WTC11 (cell line): ENCODE measurements at regions not wholly inside any gene's neighbourhood (a gene's known extent, or its start where the extent isn't known, plus 50 kb on each side); places are given as distances from the start of the nearest gene placed in this dataset.

ENCODE experiments used
- ATAC-seq: fragments of 200-7000 bp; cut with Tn5 transposase; 2 replicates; pipeline ENCODE4 v1.10.0; 2021; ENCODE audit warnings: mild to moderate bottlenecking, moderate library complexity
- CTCF ChIA-PET: fragments of 300-600 bp; sonication (Branson Sonifier 250); formaldehyde crosslinking; loops from one replicate; lab custom pipeline; 2021; ENCODE audit warnings: antibody characterized with exemption; lab: Charles Lee
- POLR2A ChIA-PET: fragments of 350-600 bp; sonication (Branson Sonifier 250); formaldehyde crosslinking; loops from one replicate; lab custom pipeline; 2021; ENCODE audit warnings: antibody characterized with exemption; lab: Charles Lee
- DNase-seq: peaks from one replicate; pipeline ENCODE4 v3.0.0; 2021; ENCODE audit warnings: low spot score
- H3K27ac Mint-ChIP-seq: 2 replicates; pipeline ENCODE4 v1.8.0; 2021; ENCODE audit warnings: mixed read lengths
- H3K27me3 Mint-ChIP-seq: 2 replicates; pipeline ENCODE4 v1.8.0; 2021; ENCODE audit warnings: low read depth, mild to moderate bottlenecking, moderate library complexity, mixed read lengths
- H3K36me3 Mint-ChIP-seq: 2 replicates; pipeline ENCODE4 v1.8.0; 2021; ENCODE audit warnings: mixed read lengths
- H3K4me1 Mint-ChIP-seq: 2 replicates; pipeline ENCODE4 v1.8.0; 2022; ENCODE audit warnings: mixed read lengths
- H3K4me3 Mint-ChIP-seq: 2 replicates; pipeline ENCODE4 v1.8.0; 2021; ENCODE audit warnings: mild to moderate bottlenecking, moderate library complexity, mixed read lengths
- H3K9me3 Mint-ChIP-seq: 2 replicates; pipeline ENCODE4 v1.8.0; 2021; ENCODE audit warnings: mixed read lengths
- ATF3 ChIP-seq: sonication (generic); formaldehyde crosslinking; conservative IDR thresholded peaks from 2 replicates; pipeline ENCODE4 v1.8.1; 2022; ENCODE audit warnings: mild to moderate bottlenecking, missing genetic modification reagents
- CREB1 ChIP-seq: sonication (generic); formaldehyde crosslinking; IDR thresholded peaks from 2 replicates; pipeline ENCODE4 v1.8.0; 2023; ENCODE audit warnings: mild to moderate bottlenecking, missing genetic modification reagents
- ELF4 ChIP-seq: sonication (generic); formaldehyde crosslinking; IDR thresholded peaks from 2 replicates; pipeline ENCODE4 v1.8.1; 2022; ENCODE audit warnings: low read depth, mild to moderate bottlenecking, moderate library complexity, missing genetic modification reagents
- EMX1 ChIP-seq: fragments of 250-450 bp; sonication (Bioruptor Pico); IDR thresholded peaks from 2 replicates; pipeline ENCODE4 v1.8.0; 2021; ENCODE audit warnings: mild to moderate bottlenecking
- ESRRA ChIP-seq: sonication (generic); formaldehyde crosslinking; IDR thresholded peaks from 2 replicates; pipeline ENCODE4 v1.8.1; 2022; ENCODE audit warnings: mild to moderate bottlenecking, missing genetic modification reagents, borderline replicate concordance
- ETV6 ChIP-seq: sonication (generic); formaldehyde crosslinking; IDR thresholded peaks from 2 replicates; pipeline ENCODE4 v1.8.1; 2022; ENCODE audit warnings: mild to moderate bottlenecking, missing genetic modification reagents
- HMGA2 ChIP-seq: fragments of 250-450 bp; sonication (Bioruptor Pico); IDR thresholded peaks from 2 replicates; pipeline ENCODE4 v1.4.0; 2021; ENCODE audit warnings: mild to moderate bottlenecking, moderate library complexity
- IRF1 ChIP-seq: sonication (generic); formaldehyde crosslinking; IDR thresholded peaks from 2 replicates; pipeline ENCODE4 v1.8.0; 2023; ENCODE audit warnings: missing genetic modification reagents
- JAZF1 ChIP-seq: fragments of 250-450 bp; sonication (Bioruptor Pico); IDR thresholded peaks from 2 replicates; pipeline ENCODE4 v1.9.0; 2021; ENCODE audit warnings: moderate library complexity, mild to moderate bottlenecking, inconsistent platforms
- JUN ChIP-seq: sonication (generic); formaldehyde crosslinking; IDR thresholded peaks from 2 replicates; pipeline ENCODE4 v1.8.0; 2023; ENCODE audit warnings: mild to moderate bottlenecking, missing genetic modification reagents
- MAX ChIP-seq: sonication (generic); formaldehyde crosslinking; IDR thresholded peaks from 2 replicates; pipeline ENCODE4 v1.8.0; 2022; ENCODE audit warnings: mild to moderate bottlenecking, missing genetic modification reagents
- NFATC4 ChIP-seq: fragments of 250-450 bp; sonication (Bioruptor Pico); IDR thresholded peaks from 2 replicates; pipeline ENCODE4 v1.9.0; 2021; ENCODE audit warnings: mild to moderate bottlenecking
- NFYB ChIP-seq: sonication (generic); formaldehyde crosslinking; conservative IDR thresholded peaks from 2 replicates; pipeline ENCODE4 v1.8.0; 2022; ENCODE audit warnings: low read depth, missing genetic modification reagents
- NR2C2 ChIP-seq: sonication (generic); formaldehyde crosslinking; IDR thresholded peaks from 2 replicates; pipeline ENCODE4 v1.8.0; 2022; ENCODE audit warnings: mild to moderate bottlenecking, missing genetic modification reagents
- RELA ChIP-seq: sonication (generic); formaldehyde crosslinking; IDR thresholded peaks from 2 replicates; pipeline ENCODE4 v1.8.1; 2022; ENCODE audit warnings: missing genetic modification reagents, mild to moderate bottlenecking, borderline replicate concordance
- SP1 ChIP-seq: sonication (generic); formaldehyde crosslinking; conservative IDR thresholded peaks from 2 replicates; pipeline ENCODE4 v1.8.1; 2022; ENCODE audit warnings: missing genetic modification reagents
- TCF7 ChIP-seq: sonication (generic); formaldehyde crosslinking; IDR thresholded peaks from 2 replicates; pipeline ENCODE4 v1.8.0; 2022; ENCODE audit warnings: mild to moderate bottlenecking, low read depth, missing genetic modification reagents, moderate library complexity
- ZBTB21 ChIP-seq: sonication (generic); formaldehyde crosslinking; IDR thresholded peaks from 2 replicates; pipeline ENCODE4 v1.8.1; 2023; ENCODE audit warnings: mild to moderate bottlenecking, missing genetic modification reagents, borderline replicate concordance
- ZNF121 ChIP-seq: sonication (generic); formaldehyde crosslinking; IDR thresholded peaks from 2 replicates; pipeline ENCODE4 v1.8.0; 2023; ENCODE audit warnings: missing genetic modification reagents
- ZNF219 ChIP-seq: sonication (generic); formaldehyde crosslinking; IDR thresholded peaks from 2 replicates; pipeline ENCODE4 v1.8.0; 2023; ENCODE audit warnings: missing genetic modification reagents, mild to moderate bottlenecking, borderline replicate concordance
- ZNF263 ChIP-seq: sonication (generic); formaldehyde crosslinking; IDR thresholded peaks from 2 replicates; pipeline ENCODE4 v1.8.1; 2022; ENCODE audit warnings: low read depth, mild to moderate bottlenecking, moderate library complexity, missing genetic modification reagents
- ZNF281 ChIP-seq: sonication (generic); formaldehyde crosslinking; IDR thresholded peaks from 2 replicates; pipeline ENCODE4 v1.8.0; 2023; ENCODE audit warnings: mild to moderate bottlenecking, missing genetic modification reagents
- ZNF416 ChIP-seq: fragments of 250-450 bp; sonication (Bioruptor Pico); IDR thresholded peaks from 2 replicates; pipeline ENCODE4 v1.9.0; 2021; ENCODE audit warnings: mild to moderate bottlenecking, inconsistent platforms
- ZNF532 ChIP-seq: fragments of 250-450 bp; sonication (Bioruptor Pico); IDR thresholded peaks from 2 replicates; pipeline ENCODE4 v1.9.0; 2021; ENCODE audit warnings: mild to moderate bottlenecking, borderline replicate concordance
- TF ChIP-seq, protein P1 (sequence below): sonication (generic); formaldehyde crosslinking; IDR thresholded peaks from 2 replicates; pipeline ENCODE4 v1.8.1; 2023; ENCODE audit warnings: mild to moderate bottlenecking, missing genetic modification reagents, moderate library complexity

- no peak for DNase-seq
- TF ChIP-seq ATF3 (no peak), NFATC4 (CRISPR knock-in tag) (no peak), TCF7 (no peak), RELA (no peak), CREB1 (CRISPR knock-in tag) (no peak), ZNF416 (no peak), ELF4 (CRISPR knock-in tag) (no peak), ETV6 (CRISPR knock-in tag) (no peak), ZNF281 (CRISPR knock-in tag) (no peak), ZBTB21 (CRISPR knock-in tag) (no peak), ZNF532 (CRISPR knock-in tag) (no peak), EMX1 (CRISPR knock-in tag) (no peak), SP1 (CRISPR knock-in tag) (no peak), ESRRA (no peak)
- TF ChIP-seq, all 79 proteins: peak for 0
- H3K9me3 Mint-ChIP-seq = peaks cover 24% of the 10 kb centered on the region
- H3K4me1 Mint-ChIP-seq = peaks cover 6% of the 10 kb centered on the region; the same call in 1 of the 2 replicates
- peaks cover 4% of the 10 kb centered on the region for H3K27me3 Mint-ChIP-seq
- H3K27ac Mint-ChIP-seq = no peak overlapping the region
- ChIA-PET CTCF (interaction anchor here (1.7 to 2.6 kb wide), 2 partner anchors 12 to 201 kb away, joined by 7 to 9 read pairs; no protein-coding TSS in a partner anchor), POLR2A (interaction anchor here (0.6 kb wide), 1 partner anchor 902 kb away, joined by 5 read pairs; no protein-coding TSS in a partner anchor)
- no peak overlapping the region for H3K4me3 Mint-ChIP-seq
- no peak for ATAC-seq
- peaks cover 22% of the 10 kb centered on the region for H3K36me3 Mint-ChIP-seq
These were observed 214.2 kb downstream of the RPS24 start for GRCh38 chr10:78247821-78248220.

DNA sequence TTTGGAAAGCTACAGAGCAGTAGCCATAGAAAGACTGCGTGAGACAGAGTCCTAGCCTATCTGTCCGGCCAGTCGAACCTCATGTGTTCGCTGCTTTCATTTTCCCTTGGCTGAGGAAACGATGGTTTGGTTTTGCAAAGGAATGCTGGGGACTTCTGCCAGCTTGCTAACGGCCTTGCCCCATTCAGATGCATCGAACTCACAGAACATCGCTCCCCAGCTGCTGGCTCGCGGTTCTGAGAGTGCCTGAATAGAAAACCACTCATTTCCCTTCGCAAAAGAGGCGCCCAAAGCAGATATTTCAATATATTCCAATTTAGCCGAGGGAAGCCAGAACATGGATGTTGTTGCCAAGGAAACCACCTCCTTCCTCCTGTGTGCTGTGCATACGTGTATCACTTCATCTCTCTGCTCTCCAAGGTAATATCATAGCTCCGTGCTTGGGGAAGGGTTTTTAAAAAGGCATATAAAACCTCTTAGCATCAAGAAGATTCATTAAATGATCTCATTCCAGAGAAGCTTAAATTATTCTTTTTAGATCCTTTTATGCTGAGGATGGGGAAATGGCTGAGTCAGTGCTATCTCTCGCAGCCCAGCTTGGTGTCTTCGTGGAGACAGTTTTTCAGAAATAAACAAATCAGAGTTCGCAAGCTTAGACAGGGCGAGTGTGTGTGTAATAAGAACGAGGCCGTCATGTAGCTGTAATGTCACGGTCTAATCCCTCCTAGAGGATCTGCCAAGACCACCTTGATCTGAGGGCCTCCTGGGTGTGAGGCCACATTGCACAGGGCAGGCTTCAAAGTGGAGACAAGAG, 215.2 kb downstream of the RPS24 start:
- H3K36me3 Mint-ChIP-seq = peaks cover 12% of the 10 kb centered on the region
- peaks cover 6% of the 10 kb centered on the region; the same call in 1 of the 2 replicates for H3K4me1 Mint-ChIP-seq
- peaks cover 4% of the 10 kb centered on the region for H3K27me3 Mint-ChIP-seq
- H3K4me3 Mint-ChIP-seq = no peak overlapping the region
- ATAC-seq = no peak
- no peak for DNase-seq
- ChIA-PET POLR2A (no interaction called here), CTCF (interaction anchor here (1.0 to 2.6 kb wide), 3 partner anchors 11 to 202 kb away, joined by 5 to 9 read pairs (median 7); no protein-coding TSS in a partner anchor)
- H3K9me3 Mint-ChIP-seq = peaks cover 14% of the 10 kb centered on the region
- H3K27ac Mint-ChIP-seq = no peak overlapping the region
- TF ChIP-seq NR2C2 (CRISPR knock-in tag) (no peak), JAZF1 (CRISPR knock-in tag) (no peak), NFYB (no peak), HMGA2 (CRISPR knock-in tag) (no peak), ESRRA (no peak), MAX (CRISPR knock-in tag) (no peak), ZNF121 (CRISPR knock-in tag) (no peak), IRF1 (no peak), ZNF219 (no peak), TCF7 (no peak), ZNF263 (CRISPR knock-in tag) (no peak), JUN (CRISPR knock-in tag) (no peak)
- TF ChIP-seq, protein P1, sequence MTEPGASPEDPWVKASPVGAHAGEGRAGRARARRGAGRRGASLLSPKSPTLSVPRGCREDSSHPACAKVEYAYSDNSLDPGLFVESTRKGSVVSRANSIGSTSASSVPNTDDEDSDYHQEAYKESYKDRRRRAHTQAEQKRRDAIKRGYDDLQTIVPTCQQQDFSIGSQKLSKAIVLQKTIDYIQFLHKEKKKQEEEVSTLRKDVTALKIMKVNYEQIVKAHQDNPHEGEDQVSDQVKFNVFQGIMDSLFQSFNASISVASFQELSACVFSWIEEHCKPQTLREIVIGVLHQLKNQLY (CRISPR knock-in tag) = no peak
